ENCODE measurements at regions not wholly inside any gene's neighbourhood (a gene's known extent, or its start where the extent isn't known, plus 50 kb on each side); places are given as distances from the start of the nearest gene placed in this dataset.

- Histone ChIP-seq H3K9me1 (replicated peaks; ENCODE audit: control insufficient read depth, extremely low read depth, insufficient read depth, low read length) (no peaks in the 10 kb centered on the region), H3K27me3 (ENCODE audit: control insufficient read depth in 2 of 2, insufficient read depth in 2 of 2, low read length in 2 of 2) (peaks cover 1 to 2% of the 10 kb centered on the region in 2 experiments), H3K9ac (replicated peaks; ENCODE audit: extremely low read depth, insufficient read depth, low read length) (no peak overlapping the region), H3K4me2 (ENCODE audit: insufficient read depth, low read length) (no peak overlapping the region), H3K4me1 (ENCODE audit: control insufficient read depth, extremely low read depth, insufficient read depth, low read length) (no peaks in the 10 kb centered on the region), H4K20me1 (replicated peaks; ENCODE audit: control insufficient read depth, extremely low read depth, insufficient read depth, low read length) (no peaks in the 10 kb centered on the region), H3K9me3 (replicated peaks; ENCODE audit: control insufficient read depth, insufficient read depth, low read length) (no peaks in the 10 kb centered on the region), H2AFZ (ENCODE audit: low read depth, low read length) (no peak overlapping the region), H3K27ac (ENCODE audit: insufficient read depth, low read depth, low read length) (no peak overlapping the region), H3K79me2 (ENCODE audit: control insufficient read depth, insufficient read depth, low read length) (no peaks in the 10 kb centered on the region), H3K36me3 (ENCODE audit: control insufficient read depth in 2 of 2, extremely low read depth in 1 of 2, insufficient read depth in 2 of 2, low read length in 2 of 2) (no peaks in the 10 kb centered on the region), H3K4me3 (replicated peaks in 1 of 3; ENCODE audit: insufficient read depth in 1 of 3, low read depth in 1 of 3, low read length in 3 of 3) (no peak overlapping the region)
- dilution Hi-C loops (cut with MboI; ENCODE audit: extremely low pct_ligation_motif_present, low sequenced_read_pairs) = no loop called here
- CTCF ChIA-PET = no interaction called here
- DNase-seq (ENCODE audit: low read depth, low spot score) (no peak), FAIRE-seq (no peak)
- POLR2A ChIA-PET = no interaction called here
- TF ChIP-seq GATA2 (IDR thresholded peaks at IDR 0.05; ENCODE audit: insufficient read depth, insufficient read length, low read depth, low read length) (no peak), MYC (IDR thresholded peaks at IDR 0.05; ENCODE audit: low read depth, low read length) (no peak), POLR2A (IDR thresholded peaks at IDR 0.05; ENCODE audit: low read depth, low read length) (no peak), FOS (IDR thresholded peaks at IDR 0.05; ENCODE audit: borderline replicate concordance, insufficient read depth, low read length) (no peak), POLR2AphosphoS5 (IDR thresholded peaks at IDR 0.05; ENCODE audit: insufficient read depth, low read depth, low read length) (no peak), CTCF (IDR thresholded peaks at IDR 0.05; ENCODE audit: extremely low read depth in 1 of 2, insufficient read depth in 1 of 2, low read depth in 1 of 2, low read length in 2 of 2) (no peak), EZH2 (IDR thresholded peaks at IDR 0.05; ENCODE audit: borderline replicate concordance, low read depth, low read length, severe bottlenecking) (no peak), JUN (IDR thresholded peaks at IDR 0.05; ENCODE audit: borderline replicate concordance, insufficient read depth, insufficient read length, low read depth) (no peak), MAX (IDR thresholded peaks at IDR 0.05; ENCODE audit: insufficient read depth, insufficient read length) (no peak)
- intact Hi-C loops (cut with micrococcal nuclease) = no loop called here
- BruUV-seq (replicated peaks) = no TSS peak
Observed at GRCh38 chr5:109571785-109572184, 117.9 kb upstream of the MAN2A1 start.
